Activated B cell treated with CpG ODN at 0.5 μM for 24 hours (primary cell): ENCODE measurements at regions not wholly inside any gene's neighbourhood (a gene's known extent, or its start where the extent isn't known, plus 50 kb on each side); places are given as distances from the start of the nearest gene placed in this dataset.
"Not testable (repeated sequence)": the region's sequence is repeated elsewhere in the genome, so short reads cannot be mapped to it uniquely, and the experiment has no call there.

Experiments
- ATAC-seq: fragments of 200-7000 bp; cut with Tn5 transposase; one replicate; pipeline ENCODE4 v1.10.0; 2021; ENCODE audit warnings: low read depth, mild to moderate bottlenecking, moderate library complexity
- CTCF ChIA-PET: fragments of 350-600 bp; sonication (Branson Sonifier 250); formaldehyde crosslinking; loops from one replicate; lab custom pipeline; 2021; ENCODE audit warnings: antibody characterized with exemption; lab: Charles Lee
- POLR2A ChIA-PET: fragments of 350-600 bp; sonication (Branson Sonifier 250); formaldehyde crosslinking; loops from one replicate; lab custom pipeline; 2021; ENCODE audit warnings: antibody characterized with exemption; lab: Charles Lee
- DNase-seq: peaks from one replicate; pipeline ENCODE4 v3.0.0; 2022
- H3K27ac Mint-ChIP-seq: one replicate; pipeline ENCODE4 v1.8.0; 2020; ENCODE audit warnings: mixed read lengths
- H3K27me3 Mint-ChIP-seq: one replicate; pipeline ENCODE4 v1.8.0; 2021; ENCODE audit warnings: mixed read lengths
- H3K36me3 Mint-ChIP-seq: one replicate; pipeline ENCODE4 v1.8.0; 2021; ENCODE audit warnings: low read depth, mixed read lengths
- H3K4me1 Mint-ChIP-seq: one replicate; pipeline ENCODE4 v1.8.0; 2021; ENCODE audit warnings: mixed read lengths
- H3K4me3 Mint-ChIP-seq: one replicate; pipeline ENCODE4 v1.8.0; 2020; ENCODE audit warnings: mild to moderate bottlenecking, mixed read lengths
- H3K9me3 Mint-ChIP-seq: one replicate; pipeline ENCODE4 v1.8.0; 2020; ENCODE audit warnings: mixed read lengths
- CTCF ChIP-seq: fragments of 200-600 bp; IDR thresholded peaks from one replicate; pipeline ENCODE4 v1.8.0; 2022; ENCODE audit warnings: antibody characterized with exemption, mild to moderate bottlenecking
- intact Hi-C: fragments of 100-400 bp; cut with micrococcal nuclease; formaldehyde crosslinking; loops from one replicate; pipeline ENCODE4 v1.15.1; 2024

- no peak for ATAC-seq
- Mint-ChIP-seq H3K27me3 (peaks cover 15% of the 10 kb centered on the region), H3K4me1 (peaks cover 40% of the 10 kb centered on the region), H3K36me3 (no peaks in the 10 kb centered on the region), H3K4me3 (no peak overlapping the region), H3K9me3 (no peaks in the 10 kb centered on the region), H3K27ac (no peak overlapping the region)
- no peak for TF ChIP-seq CTCF
- no peak for DNase-seq
- CTCF ChIA-PET, result no interaction called here
- intact Hi-C loops, result no loop called here
- POLR2A ChIA-PET, result no interaction called here
These were observed 78.8 kb downstream of the DHCR7 start for GRCh38 chr11:71369411-71369810.

GRCh38 chr11:71368966-71369365, 79.2 kb downstream of the DHCR7 start:
- H3K36me3 Mint-ChIP-seq, result no peaks in the 10 kb centered on the region
- CTCF ChIA-PET, result no interaction called here
- DNase-seq (no peak), ATAC-seq (no peak)
- H3K27me3 Mint-ChIP-seq, result peaks cover 15% of the 10 kb centered on the region
- TF ChIP-seq CTCF, result no peak
- H3K27ac Mint-ChIP-seq, result no peak overlapping the region
- POLR2A ChIA-PET, result no interaction called here
- no peaks in the 10 kb centered on the region for H3K9me3 Mint-ChIP-seq
- H3K4me3 Mint-ChIP-seq, result no peak overlapping the region
- H3K4me1 Mint-ChIP-seq, result peaks cover 36% of the 10 kb centered on the region
- intact Hi-C loops, result no loop called here

DNA sequence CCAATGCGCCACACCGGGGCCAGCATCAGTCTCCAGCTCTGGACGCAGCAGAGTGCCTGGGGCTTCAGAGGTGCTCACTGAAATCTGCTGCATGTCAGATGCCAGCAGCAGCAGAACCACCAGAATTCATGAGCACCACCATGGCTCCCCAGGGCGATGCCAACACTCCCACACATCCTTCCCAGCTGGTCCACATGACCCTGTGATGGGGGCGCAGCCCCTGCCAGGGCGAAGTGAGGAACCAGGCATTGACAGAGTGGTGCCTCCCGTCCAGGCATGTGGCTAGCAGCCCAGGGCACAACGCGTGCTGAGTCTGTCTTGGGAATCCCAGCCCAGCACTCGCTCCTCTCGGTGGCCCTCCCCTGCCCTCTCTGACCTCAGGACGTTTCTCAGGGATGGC, 80.4 kb downstream of the DHCR7 start:
- Mint-ChIP-seq H3K36me3 (no peaks in the 10 kb centered on the region), H3K4me3 (no peak overlapping the region), H3K27me3 (peaks cover 15% of the 10 kb centered on the region), H3K9me3 (no peaks in the 10 kb centered on the region), H3K27ac (no peak overlapping the region), H3K4me1 (peaks cover 24% of the 10 kb centered on the region)
- intact Hi-C loops, result no loop called here
- no peak for ATAC-seq
- TF ChIP-seq CTCF, result no peak
- ChIA-PET CTCF (no interaction called here), POLR2A (no interaction called here)
- DNase-seq, result no peak

DNA sequence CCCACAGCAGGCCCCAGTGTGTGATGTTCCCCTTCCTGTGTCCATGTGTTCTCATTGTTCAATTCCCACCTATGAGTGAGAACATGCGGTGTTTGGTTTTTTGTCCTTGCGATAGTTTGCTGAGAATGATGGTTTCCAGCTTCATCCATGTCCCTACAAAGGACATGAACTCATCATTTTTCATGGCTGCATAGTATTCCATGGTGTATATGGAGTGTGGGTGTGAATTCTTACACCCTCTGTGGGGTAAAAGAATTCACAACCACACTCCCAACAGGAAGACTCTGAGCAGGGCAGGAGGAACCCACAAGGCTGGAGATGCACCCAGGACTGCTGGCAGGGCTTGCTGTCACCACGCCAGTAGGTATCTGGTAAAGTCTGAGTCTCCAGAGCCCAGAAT, 80.9 kb downstream of the DHCR7 start:
- POLR2A ChIA-PET, H3K27ac Mint-ChIP-seq, CTCF ChIA-PET, H3K9me3 Mint-ChIP-seq, H3K36me3 Mint-ChIP-seq, ATAC-seq, H3K4me3 Mint-ChIP-seq, DNase-seq, intact Hi-C loops: not testable (repeated sequence)
- H3K27me3 Mint-ChIP-seq, result peaks cover 15% of the 10 kb centered on the region
- peaks cover 19% of the 10 kb centered on the region for H3K4me1 Mint-ChIP-seq

DNA sequence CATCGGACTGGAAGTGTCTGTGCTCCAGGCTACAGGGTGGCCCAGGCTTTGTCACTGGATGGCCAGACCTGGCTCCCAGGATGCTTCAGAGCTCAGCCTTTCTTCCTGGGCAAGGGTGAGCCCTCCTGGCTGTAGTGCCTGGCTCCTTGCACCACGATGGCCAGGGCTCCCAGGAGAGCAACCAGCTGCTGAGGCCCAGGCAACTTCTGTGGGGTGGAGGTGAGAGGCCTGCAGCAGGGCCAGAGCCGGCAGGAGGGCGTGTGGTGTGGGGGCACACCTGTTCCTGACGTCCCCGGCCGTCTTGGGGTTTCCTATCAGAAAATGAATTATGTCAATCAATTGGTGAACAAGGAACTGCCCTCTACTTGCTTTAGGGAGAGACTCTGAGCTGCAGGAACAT, 82.1 kb downstream of the DHCR7 start:
- H3K9me3 Mint-ChIP-seq, result no peaks in the 10 kb centered on the region
- CTCF ChIA-PET, result no interaction called here
- no peak overlapping the region for H3K4me3 Mint-ChIP-seq

More for the DNA sequence above, 82.1 kb downstream of the DHCR7 start:
- intact Hi-C loops, result no loop called here
- ATAC-seq (no peak), DNase-seq (no peak)
- Mint-ChIP-seq H3K27me3 (peaks cover 15% of the 10 kb centered on the region), H3K36me3 (no peaks in the 10 kb centered on the region), H3K27ac (no peak overlapping the region), H3K4me1 (peaks cover 7% of the 10 kb centered on the region)
- no peak for TF ChIP-seq CTCF
- POLR2A ChIA-PET, result no interaction called here
